GM21390 (cell line): ENCODE measurements at regions not wholly inside any gene's neighbourhood (a gene's known extent, or its start where the extent isn't known, plus 50 kb on each side); places are given as distances from the start of the nearest gene placed in this dataset.

Experiments used
- ATAC-seq: cut with Tn5 transposase; IDR thresholded peaks from one replicate; pipeline ENCODE4 v1.9.1; 2021; ENCODE audit not compliant: unreplicated experiment

DNA sequence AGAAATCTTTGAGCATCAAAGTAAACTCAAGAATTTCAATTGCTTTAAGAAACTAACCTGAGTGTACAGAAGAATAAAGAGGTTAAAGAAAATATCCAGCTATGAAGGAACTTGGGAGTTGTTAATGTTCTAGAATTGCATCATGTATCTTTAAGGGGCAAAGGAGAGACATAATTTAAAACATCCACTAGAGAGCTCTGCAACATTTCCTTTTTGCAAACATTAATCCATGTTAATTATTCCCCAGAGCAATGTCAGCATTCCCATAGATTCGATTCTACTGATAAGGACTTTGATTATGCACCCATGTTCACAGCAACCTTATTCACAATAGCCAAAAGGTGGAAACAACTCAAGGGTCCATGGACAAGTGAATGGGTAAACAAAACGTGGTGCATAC is 80.2 kb upstream of the SORBS2 start:
- ATAC-seq = no peak

DNA sequence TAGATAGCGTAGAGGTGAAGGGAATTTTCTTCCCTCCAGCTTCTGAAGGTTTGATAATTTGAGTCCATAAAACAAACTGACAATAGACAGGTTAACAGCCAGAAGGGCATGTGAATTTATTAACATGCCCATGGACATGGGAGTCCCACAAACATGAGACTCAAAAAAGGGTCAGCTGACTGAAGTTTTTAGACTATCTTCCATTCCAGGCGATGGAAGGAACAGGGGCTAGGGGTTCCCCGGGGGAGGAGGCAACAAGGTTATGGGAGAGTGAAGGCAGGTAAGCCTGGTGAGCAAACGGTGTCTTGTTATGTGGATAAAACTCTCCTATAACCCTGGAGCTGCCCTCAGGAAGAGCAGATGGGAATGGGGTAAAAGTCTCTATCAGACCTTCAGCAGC is 81.5 kb upstream of the SORBS2 start:
- no peak for ATAC-seq

DNA sequence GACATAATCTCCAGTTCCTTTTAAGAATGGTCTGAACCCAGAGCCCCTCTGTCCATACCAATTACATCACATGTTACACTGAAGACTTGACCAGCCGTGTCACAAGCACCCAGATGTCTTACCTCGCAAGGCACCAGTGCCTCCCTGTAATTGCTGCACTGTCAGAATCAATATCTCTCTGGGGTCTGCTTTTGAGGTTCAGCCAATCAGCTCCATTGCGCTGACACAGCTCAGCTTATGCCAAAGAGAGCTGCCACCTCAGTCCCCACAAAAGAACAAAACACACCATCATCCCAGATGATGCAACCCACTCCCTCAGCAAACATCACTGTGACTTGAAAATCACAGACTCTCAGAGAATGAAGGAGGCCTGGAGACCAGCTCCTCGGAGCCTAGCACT is 82.5 kb upstream of the SORBS2 start:
- no peak for ATAC-seq

DNA sequence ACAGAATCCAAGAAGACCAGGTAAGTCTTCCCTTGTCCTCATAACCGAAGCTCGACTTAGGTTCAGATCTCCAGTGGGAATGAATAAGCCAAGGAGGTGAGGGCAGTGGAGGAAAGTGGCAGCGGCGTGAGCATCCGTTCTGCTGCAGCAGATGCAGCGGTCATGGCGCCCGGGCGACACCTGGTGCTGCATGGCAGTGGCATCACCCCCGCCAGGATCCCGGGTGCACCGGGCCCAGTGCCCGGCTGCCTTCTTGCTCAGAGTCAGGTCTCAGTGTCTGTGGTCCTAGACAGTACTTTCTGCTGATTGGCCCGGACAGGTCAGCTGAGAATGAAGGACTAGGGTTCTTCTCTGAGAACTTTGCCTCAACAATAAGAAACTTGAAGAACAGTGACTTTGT is 83.4 kb upstream of the SORBS2 start:
- no peak for ATAC-seq

DNA sequence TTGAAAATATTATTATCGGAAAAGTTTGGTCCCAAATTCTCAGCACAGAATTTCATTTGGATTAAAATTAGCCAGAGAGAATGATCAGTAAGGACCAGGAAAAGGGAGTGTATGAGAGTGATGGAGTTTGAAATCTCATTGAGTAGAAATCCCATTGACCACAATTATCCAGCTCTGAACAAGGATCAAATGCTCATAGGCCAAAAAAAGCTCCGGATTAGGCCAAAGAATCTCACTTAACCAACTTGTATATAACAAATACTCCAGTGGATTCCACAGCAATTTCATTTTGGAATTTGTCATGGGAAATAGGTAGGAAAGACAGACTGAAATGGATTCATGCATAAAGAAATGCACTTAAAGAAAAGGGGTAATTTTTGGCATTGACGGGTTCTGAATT is 83.9 kb upstream of the SORBS2 start:
- no peak for ATAC-seq

DNA sequence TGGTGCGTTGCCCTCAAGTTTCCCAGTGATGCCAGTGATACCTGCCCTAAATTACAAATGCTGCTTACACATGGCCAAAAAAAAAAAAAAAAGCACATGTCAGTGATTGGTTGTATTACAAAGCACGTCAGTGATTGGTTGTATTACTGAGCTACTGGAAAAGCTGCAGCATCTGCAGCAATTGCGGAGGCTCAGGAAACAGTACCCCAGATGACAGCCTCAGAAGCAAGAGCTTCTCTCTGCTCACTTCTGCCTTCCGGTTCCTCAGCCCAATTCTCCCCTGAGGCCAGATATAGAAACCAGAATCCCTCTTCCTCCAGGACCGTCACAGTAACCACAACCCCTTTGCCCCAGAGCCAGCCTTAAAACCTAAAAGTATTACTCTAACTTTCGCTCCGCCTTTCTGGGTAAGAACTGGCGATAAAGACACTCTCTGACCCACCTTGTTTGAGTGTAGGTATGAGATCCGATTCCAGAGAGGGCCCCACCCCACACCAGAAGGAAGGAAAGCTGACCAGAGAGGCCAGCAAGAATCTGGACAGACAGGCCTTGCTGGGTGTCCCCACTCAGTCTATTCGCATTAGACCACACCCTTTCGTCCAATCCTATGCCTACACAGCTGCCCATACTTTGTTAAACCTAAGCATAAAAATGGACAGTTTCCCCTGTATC is 85.0 kb upstream of the SORBS2 start:
- peak; percentile 48 for ATAC-seq

DNA sequence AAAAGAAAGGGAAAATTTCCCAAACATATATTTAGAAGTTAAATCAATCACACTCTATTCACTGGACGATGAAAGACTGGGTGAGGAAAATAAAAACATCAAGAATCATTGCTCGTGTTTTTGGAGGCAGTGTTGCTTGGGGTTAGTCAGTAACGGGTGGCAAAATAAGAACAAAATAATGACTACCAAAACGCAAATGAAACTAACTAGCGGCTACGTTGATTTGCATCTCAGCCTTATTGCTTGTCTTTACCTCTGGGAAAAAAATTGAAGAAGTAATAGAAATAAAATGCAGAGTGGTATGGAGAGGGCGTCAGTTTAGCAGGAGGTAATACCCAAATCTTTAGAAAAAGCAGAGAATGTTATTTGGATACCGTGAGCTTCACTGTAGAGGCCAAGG is 86.4 kb upstream of the SORBS2 start:
- no peak for ATAC-seq

DNA sequence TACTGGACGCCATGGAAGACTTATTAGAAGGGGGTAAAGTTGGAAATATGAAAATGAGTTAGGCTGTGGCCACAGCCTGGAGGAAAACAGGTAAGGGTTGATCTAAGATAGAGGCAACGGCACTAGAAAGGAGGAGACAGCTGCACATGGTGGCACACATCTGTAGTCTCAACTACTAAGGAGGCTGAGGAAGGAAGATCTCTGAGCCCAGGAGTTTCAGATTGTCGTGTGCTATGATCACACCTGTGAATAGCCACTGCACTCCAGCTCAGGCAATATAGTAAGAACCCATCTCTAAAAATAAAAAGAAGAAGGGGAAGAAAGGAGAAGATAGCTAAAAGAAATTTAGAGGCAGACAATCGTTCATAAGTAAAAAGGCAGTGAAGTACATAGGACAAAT is 87.8 kb upstream of the SORBS2 start:
- no peak for ATAC-seq

DNA sequence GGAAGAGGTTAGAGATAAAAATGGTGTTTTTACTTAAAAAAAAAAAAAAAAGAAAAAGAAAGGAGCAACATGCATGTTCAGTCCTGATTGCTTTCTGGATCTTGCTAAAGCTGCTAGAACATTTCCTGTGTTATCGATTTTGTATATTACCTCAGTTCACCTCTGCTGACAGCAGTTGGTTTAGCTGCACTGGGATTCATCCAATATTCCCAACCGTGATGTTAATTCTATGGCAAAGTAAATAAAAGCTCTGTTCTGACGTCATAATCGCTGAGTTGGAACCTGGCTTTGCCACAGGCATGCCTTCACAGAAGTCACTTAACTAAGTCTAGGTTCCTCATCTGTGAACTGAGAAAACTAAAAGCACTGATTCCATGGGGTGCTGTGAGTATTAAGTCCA is 90.7 kb upstream of the SORBS2 start:
- ATAC-seq = no peak

DNA sequence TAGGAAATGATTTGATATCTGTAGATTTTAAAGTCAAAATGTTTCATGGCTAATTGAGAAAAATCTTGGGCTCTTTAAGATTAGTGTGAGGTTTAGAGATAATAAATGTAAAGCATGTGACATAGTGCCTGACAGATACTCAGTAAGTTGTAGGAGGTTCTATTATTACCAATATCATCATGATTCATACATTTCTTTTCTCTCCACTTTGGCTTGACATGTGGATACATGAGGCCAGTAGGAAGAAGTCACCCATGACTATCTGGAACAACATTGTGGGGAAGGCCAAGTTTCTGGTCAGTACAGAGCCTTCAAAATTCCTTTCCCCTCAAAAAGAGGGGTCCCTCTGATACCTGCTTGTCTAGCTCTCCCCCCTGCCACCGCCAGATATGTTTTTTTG is 91.2 kb upstream of the SORBS2 start:
- ATAC-seq = no peak

DNA sequence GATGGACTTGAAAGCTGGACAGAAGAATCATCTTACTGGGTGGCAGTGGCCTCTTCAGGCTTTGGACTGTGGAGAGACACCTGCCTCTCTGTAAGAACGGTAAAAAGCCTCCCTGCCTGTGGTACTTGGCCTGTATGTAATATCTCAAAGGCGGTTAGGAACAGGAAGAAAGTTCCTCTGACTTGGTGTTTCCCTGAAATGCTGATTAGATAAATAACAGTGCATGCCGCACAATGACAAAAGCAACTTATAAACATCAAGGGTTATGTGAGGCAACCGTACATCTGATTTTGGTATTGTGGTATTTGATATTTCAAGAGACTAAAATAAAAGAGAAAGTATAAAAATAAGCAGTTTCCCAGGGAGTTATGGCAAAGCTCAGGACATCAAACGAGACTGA is 92.4 kb upstream of the SORBS2 start:
- no peak for ATAC-seq

DNA sequence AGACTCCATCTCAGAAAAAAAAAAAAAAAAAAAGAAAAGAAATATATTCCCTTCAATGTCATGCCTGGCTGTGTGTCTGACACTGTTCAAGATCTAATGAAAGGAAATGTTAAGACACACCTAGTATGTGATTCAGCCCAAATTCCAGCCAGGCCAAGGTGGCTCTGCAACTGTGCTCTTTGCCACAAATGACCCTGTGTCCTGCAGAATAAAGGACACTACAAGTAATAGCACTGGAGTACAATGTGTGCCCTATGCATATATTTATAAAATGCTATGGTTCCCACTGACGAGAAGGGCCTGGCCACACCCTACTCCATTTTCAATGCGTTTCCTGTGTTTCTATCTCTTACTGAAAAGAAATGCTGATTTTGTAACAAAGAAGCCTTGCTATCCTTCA is 98.0 kb upstream of the SORBS2 start:
- no peak for ATAC-seq

DNA sequence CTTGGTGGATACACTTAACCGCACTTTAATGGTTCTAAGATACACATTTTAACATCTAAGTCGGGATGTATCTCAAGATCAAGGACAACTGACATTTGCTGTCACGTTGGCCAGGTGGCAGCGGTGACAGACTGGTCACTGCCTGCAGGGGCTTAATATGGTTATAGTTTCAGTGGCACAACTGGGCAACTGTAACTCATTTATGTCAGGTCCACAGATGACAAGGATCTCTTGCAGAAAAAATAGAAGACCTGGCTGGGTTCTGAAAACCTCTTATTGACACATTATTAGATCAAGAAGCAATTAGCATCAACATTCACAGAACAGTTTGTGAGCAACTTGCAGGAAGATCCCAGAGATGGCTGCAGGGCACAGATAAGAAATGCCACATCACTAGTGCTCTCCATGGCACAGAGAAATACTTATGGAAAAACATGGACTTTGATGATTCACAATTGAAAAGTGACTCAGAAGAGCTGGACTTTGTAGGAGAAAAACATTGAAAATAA is 99.6 kb upstream of the SORBS2 start:
- no peak for ATAC-seq

DNA sequence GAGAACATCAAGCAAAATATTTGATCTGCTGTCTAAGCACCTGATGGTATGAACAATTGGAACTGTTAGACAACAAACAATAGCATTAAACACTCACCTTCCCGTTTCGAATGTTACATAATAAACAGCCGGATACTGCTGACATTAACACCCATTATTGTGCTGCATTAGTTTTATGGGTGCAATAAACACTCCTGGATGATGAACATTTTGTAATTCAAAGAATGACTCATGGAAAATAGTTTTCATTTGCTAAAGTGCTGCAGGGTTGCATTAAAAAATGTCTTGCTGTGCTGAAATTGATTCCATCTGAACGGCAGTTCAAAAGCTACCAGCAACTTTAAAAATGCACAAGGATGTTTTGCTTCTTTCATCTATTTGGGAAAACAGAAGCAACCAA is 100.8 kb upstream of the SORBS2 start:
- no peak for ATAC-seq

DNA sequence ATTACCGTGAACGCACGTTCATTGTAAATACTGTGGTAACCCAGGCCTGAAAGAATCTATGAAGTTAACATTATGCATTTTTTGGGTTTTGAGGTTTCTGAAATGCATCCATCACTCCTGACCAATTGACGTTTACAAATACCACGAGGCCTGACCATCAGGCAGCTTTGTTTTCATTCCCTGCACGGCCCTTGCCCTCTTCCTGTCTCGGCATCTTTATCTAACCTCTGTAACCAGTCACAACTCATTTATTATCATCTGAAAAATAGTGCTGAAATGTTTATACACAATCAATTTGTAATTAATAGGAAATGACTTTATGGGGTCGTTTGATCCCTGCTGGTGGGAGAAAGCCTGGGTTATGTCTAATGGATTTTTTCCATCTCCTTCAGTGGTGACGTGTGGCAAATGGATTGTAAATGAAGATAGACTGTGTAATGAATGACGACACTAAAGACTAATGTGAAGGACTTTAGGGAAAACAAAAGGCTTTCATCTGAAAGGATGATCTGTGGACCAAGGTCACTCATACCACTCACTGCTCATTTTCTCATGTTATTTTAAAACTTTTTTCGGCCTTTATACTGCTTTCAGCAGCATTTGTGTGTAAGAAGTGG is 102.7 kb upstream of the SORBS2 start:
- no peak for ATAC-seq

DNA sequence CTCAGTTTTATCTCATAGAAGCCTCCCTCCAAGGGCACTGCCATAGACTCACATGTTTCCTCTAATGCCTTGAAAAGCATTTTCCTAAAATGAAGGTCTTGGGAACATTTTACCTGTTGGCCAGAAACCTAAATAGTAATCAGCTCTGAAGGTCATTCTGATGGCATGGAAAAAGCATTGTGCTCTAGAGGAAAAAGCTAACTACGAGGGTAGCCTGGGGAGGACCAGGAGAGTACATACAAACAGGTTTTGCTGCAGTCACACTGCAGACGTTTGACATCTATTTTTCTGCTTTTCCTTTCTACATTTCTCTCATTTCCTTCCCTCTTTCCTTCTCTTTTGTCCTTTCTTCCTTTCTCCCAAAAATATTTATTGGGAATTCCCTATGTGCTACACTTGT is 103.3 kb upstream of the SORBS2 start:
- ATAC-seq = no peak

DNA sequence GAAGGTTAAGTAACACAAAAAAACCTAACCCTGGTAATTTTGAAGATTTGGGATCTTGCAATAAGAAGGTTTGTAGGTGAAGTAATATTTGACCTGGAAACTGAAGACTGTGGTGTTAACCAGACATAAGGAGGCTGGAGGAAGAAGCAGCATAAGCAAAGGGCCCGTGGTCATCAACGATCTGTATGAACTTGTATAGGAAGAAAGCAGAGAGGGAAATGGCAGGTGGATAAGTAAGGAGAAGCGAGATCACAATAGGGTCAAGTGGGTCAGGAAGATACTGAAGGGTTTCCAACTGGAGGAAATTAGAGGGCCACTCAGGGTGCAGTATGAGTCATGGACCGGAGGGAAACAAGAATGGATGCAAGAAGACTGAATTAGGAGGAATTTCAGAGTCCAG is 103.8 kb upstream of the SORBS2 start:
- no peak for ATAC-seq

DNA sequence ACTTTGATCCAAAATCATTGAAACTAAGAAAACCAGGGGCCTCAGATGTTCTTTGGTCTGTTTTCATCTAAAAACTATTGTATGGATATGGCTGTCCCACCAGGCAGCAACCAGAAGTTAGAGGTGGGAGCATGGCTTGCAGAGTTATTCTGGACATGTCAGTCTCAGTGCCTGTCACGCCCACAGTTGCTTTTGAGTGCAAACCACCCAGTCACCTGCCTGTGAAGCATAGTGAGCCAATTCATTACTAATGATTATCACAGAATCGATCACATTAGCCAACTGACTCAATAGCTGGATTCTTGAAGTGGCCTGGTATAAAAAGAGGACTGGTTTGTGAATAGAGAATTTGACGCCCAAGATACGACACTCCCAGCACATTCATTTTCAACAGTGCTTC is 104.2 kb upstream of the SORBS2 start:
- ATAC-seq = no peak

DNA sequence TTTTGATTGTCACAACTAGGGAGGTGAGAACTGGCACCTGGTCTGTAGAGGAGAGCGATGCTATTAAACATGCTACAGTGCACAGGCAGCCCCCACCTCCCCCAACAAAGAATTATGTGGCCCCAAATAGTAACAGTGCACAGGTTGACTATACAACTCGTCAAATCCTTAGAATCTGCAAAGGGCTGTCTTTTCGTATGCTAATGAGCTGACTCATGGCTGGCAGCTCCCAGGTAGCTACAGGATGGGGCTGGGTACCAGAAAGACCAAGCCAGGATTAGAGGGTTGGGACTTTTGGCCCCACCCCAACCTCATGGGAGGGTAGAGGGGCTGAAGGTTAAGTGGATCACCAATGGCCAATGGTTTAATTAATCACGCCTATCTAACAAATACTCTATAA is 104.7 kb upstream of the SORBS2 start:
- ATAC-seq = no peak

DNA sequence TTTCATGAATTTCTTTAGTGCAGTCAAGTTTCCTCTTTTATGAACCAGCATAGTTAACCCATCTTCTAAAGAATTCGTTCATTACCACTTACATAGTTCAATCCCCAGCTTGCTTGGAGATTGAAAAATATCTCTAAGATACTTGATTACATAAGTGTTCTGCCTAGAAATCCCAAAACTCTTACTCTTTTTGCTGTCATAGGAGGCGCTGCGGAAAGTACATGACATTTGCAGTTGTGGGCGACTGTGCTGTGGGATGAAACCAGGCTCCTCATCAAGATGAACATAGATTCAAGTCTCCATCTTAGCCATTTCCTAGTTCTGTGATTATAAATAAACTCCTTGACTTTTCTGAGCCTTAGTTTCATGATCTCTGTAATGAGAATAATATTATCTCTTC is 107.1 kb upstream of the SORBS2 start:
- ATAC-seq = no peak

DNA sequence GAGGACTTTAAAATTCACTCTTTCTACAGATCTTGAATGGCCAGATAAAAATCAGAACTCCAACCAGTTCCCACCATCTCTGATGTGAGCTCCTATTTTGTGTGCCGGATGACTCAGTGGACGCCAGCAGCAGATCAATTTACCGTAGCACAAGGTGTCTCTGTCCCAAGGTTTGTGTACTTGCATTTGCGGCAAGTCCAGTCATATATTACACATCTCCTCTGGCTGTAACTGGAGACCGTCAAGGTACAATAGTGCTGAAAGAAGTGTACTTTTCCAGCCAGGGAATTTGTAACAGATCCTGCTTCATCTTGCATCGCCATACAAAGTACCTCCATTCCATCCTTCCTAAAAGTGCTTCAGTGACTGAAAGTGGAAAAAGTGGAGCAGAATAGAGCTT is 108.2 kb upstream of the SORBS2 start:
- ATAC-seq = no peak

DNA sequence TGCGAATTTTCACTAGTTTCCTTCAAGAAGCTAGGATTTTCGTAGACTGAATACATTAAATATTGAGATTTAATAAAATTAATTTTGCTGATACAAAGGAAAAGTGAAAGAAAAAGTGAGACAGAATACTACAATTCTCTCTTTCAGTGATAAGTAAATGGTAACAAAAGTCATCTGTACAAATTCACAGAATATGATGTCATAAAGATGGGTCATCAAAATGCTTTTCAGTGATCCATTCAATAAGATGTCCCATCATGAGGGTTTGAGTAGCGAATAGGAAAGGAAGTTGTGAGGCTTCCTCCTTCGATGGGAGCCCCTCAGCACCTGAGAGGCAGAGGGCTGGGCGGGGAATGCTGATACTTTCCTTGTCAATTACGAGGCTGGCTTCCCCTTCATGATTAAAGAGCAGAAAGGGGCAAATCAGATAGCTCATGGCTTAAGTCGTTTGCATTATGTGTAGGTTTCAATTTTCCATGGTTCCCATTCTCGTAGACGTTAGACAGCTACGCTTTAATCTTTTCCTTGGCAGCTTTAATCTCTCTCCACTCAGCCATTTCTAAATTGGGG is 108.8 kb upstream of the SORBS2 start:
- ATAC-seq = no peak
